Neural cell (in vitro differentiated cells): ENCODE measurements at regions not wholly inside any gene's neighbourhood (a gene's known extent, or its start where the extent isn't known, plus 50 kb on each side); places are given as distances from the start of the nearest gene placed in this dataset.

Experiments used
- CTCF ChIP-seq: fragments of 450-650 bp; IDR thresholded peaks from 2 replicates; pipeline ENCODE4 v1.5.1; 2014; ENCODE audit warnings: antibody characterized with exemption, mild to moderate bottlenecking, moderate library complexity; ENCODE audit not compliant: poor library complexity, severe bottlenecking
- EP300 ChIP-seq: fragments of 450-650 bp; conservative IDR thresholded peaks from 2 replicates; pipeline ENCODE4 v1.6.1; 2014; ENCODE audit warnings: antibody characterized with exemption, mild to moderate bottlenecking, moderate library complexity; ENCODE audit not compliant: poor library complexity, severe bottlenecking
- EZH2 ChIP-seq: fragments of 200-600, 300-800 bp; shearing (Covaris generic), sonication (generic); IDR thresholded peaks from 2 replicates; pipeline ENCODE4 v1.6.1; 2014; ENCODE audit warnings: antibody characterized with exemption, low read length, borderline replicate concordance, mild to moderate bottlenecking; ENCODE audit not compliant: insufficient read depth, poor library complexity, severe bottlenecking
- POLR2AphosphoS5 ChIP-seq: IDR thresholded peaks from 2 replicates; pipeline ENCODE4 v1.6.1; 2012
- RAD21 ChIP-seq: fragments of 450-650 bp; conservative IDR thresholded peaks from 2 replicates; pipeline ENCODE4 v1.6.1; 2014; ENCODE audit warnings: antibody characterized with exemption, mild to moderate bottlenecking, moderate library complexity
- REST ChIP-seq: IDR thresholded peaks from 2 replicates; pipeline ENCODE4 v1.6.1; 2012; ENCODE audit warnings: borderline replicate concordance
- TAF1 ChIP-seq: IDR thresholded peaks from 2 replicates; pipeline ENCODE4 v1.6.1; 2012; ENCODE audit warnings: low read depth

GRCh38 chr18:11251229-11251890, 102.0 kb upstream of the PIEZO2 start:
- TF ChIP-seq CTCF, result no peak
- no peak for TF ChIP-seq EP300
- no peak for TF ChIP-seq EZH2
- TF ChIP-seq TAF1, result no peak
- TF ChIP-seq POLR2AphosphoS5, result no peak
- TF ChIP-seq RAD21, result no peak
- TF ChIP-seq REST, result no peak
